Nephron (organoid): ENCODE measurements at regions not wholly inside any gene's neighbourhood (a gene's known extent, or its start where the extent isn't known, plus 50 kb on each side); places are given as distances from the start of the nearest gene placed in this dataset.

Experiments used
- H3K27ac Mint-ChIP-seq, 3 experiments: 2 replicates each; pipeline ENCODE4 v1.8.0; 2020; ENCODE audit warnings: mixed read lengths in 3 of 3, mild to moderate bottlenecking in 2 of 3, moderate library complexity in 1 of 3
- H3K27me3 Mint-ChIP-seq: 2 replicates; pipeline ENCODE4 v1.8.0; 2021; ENCODE audit warnings: low read depth, mild to moderate bottlenecking, moderate library complexity, mixed read lengths
- H3K36me3 Mint-ChIP-seq: 2 replicates; pipeline ENCODE4 v1.8.0; 2020; ENCODE audit warnings: low read depth, mixed read lengths
- H3K4me1 Mint-ChIP-seq: 2 replicates; pipeline ENCODE4 v1.8.0; 2020; ENCODE audit warnings: mixed read lengths
- H3K4me3 Mint-ChIP-seq, 3 experiments: 2 replicates each; pipeline ENCODE4 v1.8.0; 2020; ENCODE audit warnings: mild to moderate bottlenecking in 3 of 3, mixed read lengths in 3 of 3, moderate library complexity in 2 of 3
- H3K9me3 Mint-ChIP-seq: 2 replicates; pipeline ENCODE4 v1.8.0; 2020; ENCODE audit warnings: mixed read lengths
- CTCF ChIP-seq, 3 experiments: fragments of 200-600 bp; sonication (generic); IDR thresholded peaks; one replicate each; pipeline ENCODE4 v1.5.0; 2021; ENCODE audit warnings: antibody characterized with exemption in 3 of 3; ENCODE audit not compliant: unreplicated experiment in 3 of 3

GRCh38 chr7:17139081-17139480 is 159.4 kb upstream of the AHR start:
- H3K9me3 Mint-ChIP-seq, result no peaks in the 10 kb centered on the region
- H3K27ac Mint-ChIP-seq, result peak overlapping the region in 1 of 3 experiments; percentile 34
- H3K27me3 Mint-ChIP-seq, result no peaks in the 10 kb centered on the region
- no peaks in the 10 kb centered on the region for H3K36me3 Mint-ChIP-seq
- H3K4me3 Mint-ChIP-seq, result no peak overlapping the region
- peaks cover 17% of the 10 kb centered on the region for H3K4me1 Mint-ChIP-seq
- TF ChIP-seq CTCF (IDR thresholded peaks at IDR 0.05; ENCODE audit: unreplicated experiment in 3 of 3), result no peak

GRCh38 chr7:17140406-17140805 is 158.0 kb upstream of the AHR start:
- no peaks in the 10 kb centered on the region for H3K36me3 Mint-ChIP-seq
- H3K9me3 Mint-ChIP-seq, result no peaks in the 10 kb centered on the region
- no peak for TF ChIP-seq CTCF (IDR thresholded peaks at IDR 0.05; ENCODE audit: unreplicated experiment in 3 of 3)
- no peaks in the 10 kb centered on the region for H3K27me3 Mint-ChIP-seq
- H3K27ac Mint-ChIP-seq, result peak overlapping the region in 1 of 3 experiments; percentile 44
- peaks cover 17% of the 10 kb centered on the region for H3K4me1 Mint-ChIP-seq
- H3K4me3 Mint-ChIP-seq, result no peak overlapping the region

GRCh38 chr7:17142831-17143541 is 155.5 kb upstream of the AHR start:
- Mint-ChIP-seq H3K9me3 (no peaks in the 10 kb centered on the region), H3K4me3 (no peak overlapping the region), H3K27ac (peak overlapping the region in 2 of 3 experiments; percentile 22 to 53), H3K4me1 (peaks cover 39% of the 10 kb centered on the region), H3K27me3 (no peaks in the 10 kb centered on the region), H3K36me3 (no peaks in the 10 kb centered on the region)
- TF ChIP-seq CTCF (IDR thresholded peaks at IDR 0.05; ENCODE audit: unreplicated experiment in 3 of 3), result no peak

- Mint-ChIP-seq H3K4me3 (no peak overlapping the region), H3K36me3 (no peaks in the 10 kb centered on the region), H3K4me1 (peaks cover 39% of the 10 kb centered on the region), H3K27me3 (no peaks in the 10 kb centered on the region), H3K9me3 (no peaks in the 10 kb centered on the region), H3K27ac (peak overlapping the region in 2 of 3 experiments; percentile 16 to 40)
- TF ChIP-seq CTCF (IDR thresholded peaks at IDR 0.05; ENCODE audit: unreplicated experiment in 3 of 3), result no peak
Observed at GRCh38 chr7:17144322-17144721, 154.1 kb upstream of the AHR start.

- H3K27ac Mint-ChIP-seq, result peak overlapping the region; percentile 5 to 70 (median 65)
- no peaks in the 10 kb centered on the region for H3K27me3 Mint-ChIP-seq
- no peak overlapping the region for H3K4me3 Mint-ChIP-seq
- H3K36me3 Mint-ChIP-seq, result no peaks in the 10 kb centered on the region
- H3K4me1 Mint-ChIP-seq, result peaks cover 32% of the 10 kb centered on the region
- no peak for TF ChIP-seq CTCF (IDR thresholded peaks at IDR 0.05; ENCODE audit: unreplicated experiment in 3 of 3)
- no peaks in the 10 kb centered on the region for H3K9me3 Mint-ChIP-seq
Observed at GRCh38 chr7:17146621-17147020, 151.8 kb upstream of the AHR start.

GRCh38 chr7:17147409-17147808 is 151.0 kb upstream of the AHR start:
- H3K4me3 Mint-ChIP-seq, result peak overlapping the region in 1 of 3 experiments; percentile 4
- H3K36me3 Mint-ChIP-seq, result no peaks in the 10 kb centered on the region
- no peak for TF ChIP-seq CTCF (IDR thresholded peaks at IDR 0.05; ENCODE audit: unreplicated experiment in 3 of 3)
- no peaks in the 10 kb centered on the region for H3K27me3 Mint-ChIP-seq
- H3K4me1 Mint-ChIP-seq, result peaks cover 32% of the 10 kb centered on the region
- H3K9me3 Mint-ChIP-seq, result no peaks in the 10 kb centered on the region
- peak overlapping the region; percentile 65 to 70 (median 70) for H3K27ac Mint-ChIP-seq
